ENCODE measurements at regions not wholly inside any gene's neighbourhood (a gene's known extent, or its start where the extent isn't known, plus 50 kb on each side); places are given as distances from the start of the nearest gene placed in this dataset.

- H3K9ac ChIP-seq (ENCODE audit: low read length): no peak overlapping the region
- no peaks in the 10 kb centered on the region for H3K36me3 ChIP-seq (ENCODE audit: insufficient read depth, low read length)
- no peaks in the 10 kb centered on the region for H3F3A ChIP-seq (ENCODE audit: insufficient read depth, low read length, poor library complexity, severe bottlenecking)
- no peaks in the 10 kb centered on the region for H3K9me2 ChIP-seq (ENCODE audit: insufficient read depth, low read length)
- H3K4me2 ChIP-seq (ENCODE audit: low read length): no peak overlapping the region
- no peaks in the 10 kb centered on the region for H3K79me2 ChIP-seq (replicated peaks; ENCODE audit: insufficient read depth, low read length)
- H3K4me3 ChIP-seq (ENCODE audit: low read length): no peak overlapping the region
- TF ChIP-seq EP300 (conservative IDR thresholded peaks at IDR 0.05; ENCODE audit: poor library complexity, severe bottlenecking) (no peak), MXI1 (conservative IDR thresholded peaks at IDR 0.05; ENCODE audit: poor library complexity, severe bottlenecking) (no peak), CTCF (IDR thresholded peaks at IDR 0.05; ENCODE audit: poor library complexity, severe bottlenecking) (no peak), RAD21 (conservative IDR thresholded peaks at IDR 0.05) (no peak), EZH2 (IDR thresholded peaks at IDR 0.05; ENCODE audit: borderline replicate concordance, insufficient read depth, low read length, poor library complexity, severe bottlenecking) (no peak), REST (IDR thresholded peaks at IDR 0.05; ENCODE audit: borderline replicate concordance) (no peak), SMC3 (conservative IDR thresholded peaks at IDR 0.05; ENCODE audit: poor library complexity) (no peak), TAF1 (IDR thresholded peaks at IDR 0.05; ENCODE audit: low read depth) (no peak), POLR2AphosphoS5 (IDR thresholded peaks at IDR 0.05) (no peak)
- H3K27ac ChIP-seq (ENCODE audit: low read length): no peak overlapping the region
- H3K9me3 ChIP-seq (ENCODE audit: low read length): no peaks in the 10 kb centered on the region
- H2AFZ ChIP-seq (ENCODE audit: low read depth, low read length): no peak overlapping the region
- H4K20me1 ChIP-seq (ENCODE audit: insufficient read depth): no peaks in the 10 kb centered on the region
- H3K27me3 ChIP-seq (ENCODE audit: insufficient read depth, low read depth, low read length): no peaks in the 10 kb centered on the region
Observed at GRCh38 chr21:24938573-24938972, 668.7 kb downstream of the MRPL39 start.

GRCh38 chr21:24935991-24936390 lies 671.3 kb downstream of the MRPL39 start:
- H3K36me3 ChIP-seq (ENCODE audit: insufficient read depth, low read length): no peaks in the 10 kb centered on the region
- no peaks in the 10 kb centered on the region for H3K27me3 ChIP-seq (ENCODE audit: insufficient read depth, low read depth, low read length)
- TF ChIP-seq REST (IDR thresholded peaks at IDR 0.05; ENCODE audit: borderline replicate concordance) (no peak), POLR2AphosphoS5 (IDR thresholded peaks at IDR 0.05) (no peak), TAF1 (IDR thresholded peaks at IDR 0.05; ENCODE audit: low read depth) (no peak), RAD21 (conservative IDR thresholded peaks at IDR 0.05) (no peak), MXI1 (conservative IDR thresholded peaks at IDR 0.05; ENCODE audit: poor library complexity, severe bottlenecking) (no peak), EZH2 (IDR thresholded peaks at IDR 0.05; ENCODE audit: borderline replicate concordance, insufficient read depth, low read length, poor library complexity, severe bottlenecking) (no peak), EP300 (conservative IDR thresholded peaks at IDR 0.05; ENCODE audit: poor library complexity, severe bottlenecking) (no peak), CTCF (IDR thresholded peaks at IDR 0.05; ENCODE audit: poor library complexity, severe bottlenecking) (no peak), SMC3 (conservative IDR thresholded peaks at IDR 0.05; ENCODE audit: poor library complexity) (no peak)
- H3F3A ChIP-seq (ENCODE audit: insufficient read depth, low read length, poor library complexity, severe bottlenecking): no peaks in the 10 kb centered on the region
- H3K9me3 ChIP-seq (ENCODE audit: low read length): no peaks in the 10 kb centered on the region
- H2AFZ ChIP-seq (ENCODE audit: low read depth, low read length): no peak overlapping the region
- no peaks in the 10 kb centered on the region for H3K79me2 ChIP-seq (replicated peaks; ENCODE audit: insufficient read depth, low read length)
- no peak overlapping the region for H3K27ac ChIP-seq (ENCODE audit: low read length)
- H3K9ac ChIP-seq (ENCODE audit: low read length): no peak overlapping the region
- no peak overlapping the region for H3K4me3 ChIP-seq (ENCODE audit: low read length)
- no peak overlapping the region for H3K4me2 ChIP-seq (ENCODE audit: low read length)
- H3K9me2 ChIP-seq (ENCODE audit: insufficient read depth, low read length): no peaks in the 10 kb centered on the region
- H4K20me1 ChIP-seq (ENCODE audit: insufficient read depth): no peaks in the 10 kb centered on the region

Data from neural cell (in vitro differentiated cells).